ENCODE measurements at regions not wholly inside any gene's neighbourhood (a gene's known extent, or its start where the extent isn't known, plus 50 kb on each side); places are given as distances from the start of the nearest gene placed in this dataset.
"Not testable (repeated sequence)": the region's sequence is repeated elsewhere in the genome, so short reads cannot be mapped to it uniquely, and the experiment has no call there.

GRCh38 chr2:207434899-207435465 lies 94.8 kb upstream of the CREB1 start:
- Histone ChIP-seq H3K9me3 (ENCODE audit: control insufficient read depth in 2 of 2, low read length in 2 of 2) (no peaks in the 10 kb centered on the region), H3K36me3 (ENCODE audit: control insufficient read depth in 2 of 2, insufficient read depth in 2 of 2, low read length in 2 of 2) (no peaks in the 10 kb centered on the region), H3K9ac (ENCODE audit: low read length in 2 of 2) (no peak overlapping the region), H3K4me1 (ENCODE audit: control insufficient read depth, insufficient read depth, low read length) (peaks cover 3% of the 10 kb centered on the region), H3K27me3 (ENCODE audit: control insufficient read depth in 1 of 2, insufficient read depth in 2 of 2, low read length in 2 of 2) (no peaks in the 10 kb centered on the region), H3K4me3 (ENCODE audit: low read length in 2 of 2) (no peak overlapping the region), H3K27ac (ENCODE audit: low read length) (no peak overlapping the region)

- peaks cover 3% of the 10 kb centered on the region for H3K4me1 ChIP-seq (ENCODE audit: control insufficient read depth, insufficient read depth, low read length)
- no peaks in the 10 kb centered on the region for H3K36me3 ChIP-seq (ENCODE audit: control insufficient read depth in 2 of 2, insufficient read depth in 2 of 2, low read length in 2 of 2)
- peak overlapping the region in 1 of 2 donors; percentile 24 for H3K9ac ChIP-seq (ENCODE audit: low read length in 2 of 2)
- no peaks in the 10 kb centered on the region for H3K27me3 ChIP-seq (ENCODE audit: control insufficient read depth in 1 of 2, insufficient read depth in 2 of 2, low read length in 2 of 2)
- H3K9me3 ChIP-seq (ENCODE audit: control insufficient read depth in 2 of 2, low read length in 2 of 2): no peaks in the 10 kb centered on the region
- H3K27ac ChIP-seq (ENCODE audit: low read length): peak overlapping the region; percentile 88
- H3K4me3 ChIP-seq (ENCODE audit: low read length in 2 of 2): no peak overlapping the region
Measured at GRCh38 chr2:207437136-207437523, 92.6 kb upstream of the CREB1 start.

DNA sequence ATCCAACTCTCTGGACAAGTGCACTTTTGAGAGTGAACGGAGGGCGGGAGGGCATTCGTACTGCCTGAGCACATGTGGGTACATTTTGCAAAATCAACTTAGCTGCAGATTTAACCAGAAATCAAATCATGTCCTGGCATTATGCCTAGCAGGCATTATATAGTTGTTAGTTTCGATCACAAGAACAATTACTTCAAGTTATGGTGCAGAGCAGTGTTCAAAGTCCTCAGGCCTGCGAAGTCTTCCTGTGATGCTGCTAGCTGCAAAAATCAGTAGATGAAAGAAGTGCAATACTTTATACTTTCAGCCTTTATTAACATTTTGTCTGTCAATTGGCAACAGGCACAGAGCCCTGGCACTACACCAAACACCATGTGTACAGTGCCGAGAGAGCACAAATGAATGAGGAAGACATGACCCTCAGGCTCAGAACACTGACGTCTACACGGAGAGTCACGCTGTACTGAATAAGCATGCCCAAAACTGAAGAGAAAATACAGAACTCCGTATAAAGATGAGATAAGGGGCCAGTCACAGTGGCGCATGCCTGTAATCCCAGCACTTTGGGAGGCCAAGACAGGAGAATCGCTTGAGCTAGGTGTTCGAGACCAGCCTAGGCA lies 92.1 kb upstream of the CREB1 start:
- Histone ChIP-seq H3K27ac (ENCODE audit: low read length) (peak overlapping the region; percentile 88), H3K9ac (ENCODE audit: low read length in 2 of 2) (peak overlapping the region; percentile 26 to 29), H3K36me3 (ENCODE audit: control insufficient read depth in 2 of 2, insufficient read depth in 2 of 2, low read length in 2 of 2) (no peaks in the 10 kb centered on the region), H3K4me3 (ENCODE audit: low read length in 2 of 2) (peak overlapping the region in 1 of 2 donors; percentile 15), H3K4me1 (ENCODE audit: control insufficient read depth, insufficient read depth, low read length) (peaks cover 3% of the 10 kb centered on the region), H3K9me3 (ENCODE audit: control insufficient read depth in 2 of 2, low read length in 2 of 2) (no peaks in the 10 kb centered on the region), H3K27me3 (ENCODE audit: control insufficient read depth in 1 of 2, insufficient read depth in 2 of 2, low read length in 2 of 2) (no peaks in the 10 kb centered on the region)

DNA sequence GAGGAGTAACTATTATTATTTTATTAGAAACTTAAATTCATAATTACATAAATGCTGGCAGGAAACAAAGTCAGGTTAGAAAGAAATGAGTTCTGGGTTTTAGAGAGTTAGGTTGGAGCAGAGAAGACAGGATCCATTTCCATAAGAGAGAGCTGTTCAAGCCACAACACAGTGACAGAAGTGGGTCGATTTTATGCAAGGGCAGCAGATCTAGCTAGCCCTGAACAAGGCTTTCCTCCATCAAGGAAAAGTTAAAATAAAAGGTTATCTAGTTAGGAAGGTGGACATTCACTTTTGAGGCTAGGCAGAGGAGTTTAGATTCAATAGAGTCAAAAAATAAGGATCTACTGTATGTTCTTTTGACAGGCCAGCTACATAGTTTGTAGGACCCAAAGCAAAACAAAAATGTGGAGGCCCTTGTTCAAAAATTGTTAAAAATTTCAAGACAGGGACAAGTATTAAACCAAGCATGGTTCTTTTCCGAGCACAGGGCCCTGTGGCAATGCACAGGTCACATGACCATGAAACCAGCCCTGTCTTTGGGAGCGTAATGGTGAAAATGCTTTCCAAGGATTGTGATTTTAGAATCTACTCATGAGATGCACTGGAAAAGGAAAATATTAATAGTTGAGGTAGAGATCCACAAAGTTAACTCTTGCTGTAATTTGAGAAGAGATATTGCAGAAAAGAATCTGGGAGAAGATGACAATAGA lies 91.2 kb upstream of the CREB1 start:
- Histone ChIP-seq H3K9me3 (ENCODE audit: control insufficient read depth in 2 of 2, low read length in 2 of 2) (no peaks in the 10 kb centered on the region), H3K4me3 (ENCODE audit: low read length in 2 of 2) (no peak overlapping the region), H3K27ac (ENCODE audit: low read length) (peak overlapping the region; percentile 88), H3K36me3 (ENCODE audit: control insufficient read depth in 2 of 2, insufficient read depth in 2 of 2, low read length in 2 of 2) (no peaks in the 10 kb centered on the region), H3K4me1 (ENCODE audit: control insufficient read depth, insufficient read depth, low read length) (peaks cover 3% of the 10 kb centered on the region), H3K27me3 (ENCODE audit: control insufficient read depth in 1 of 2, insufficient read depth in 2 of 2, low read length in 2 of 2) (no peaks in the 10 kb centered on the region), H3K9ac (ENCODE audit: low read length in 2 of 2) (no peak overlapping the region)

DNA sequence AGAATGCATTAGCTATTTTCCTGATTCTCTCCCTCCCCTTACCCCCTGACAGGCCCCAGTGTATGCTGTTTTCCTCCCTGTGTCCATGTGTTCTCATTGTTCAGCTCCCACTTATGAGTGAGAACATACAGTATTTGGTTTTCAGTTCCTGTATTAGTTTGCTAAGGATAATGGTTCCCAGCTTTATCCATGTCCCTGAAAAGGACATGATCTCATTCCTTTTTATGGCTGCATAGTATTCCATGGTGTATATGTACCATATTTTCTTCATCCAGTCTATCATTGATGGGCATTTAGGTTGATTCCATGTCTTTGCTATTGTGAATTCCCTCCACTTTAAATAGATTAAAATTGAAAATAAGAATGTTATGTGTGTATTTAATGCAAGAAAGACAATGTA lies 89.9 kb upstream of the CREB1 start:
- H3K27ac ChIP-seq (ENCODE audit: low read length); H3K4me1 ChIP-seq (ENCODE audit: control insufficient read depth, insufficient read depth, low read length); H3K9me3 ChIP-seq (ENCODE audit: control insufficient read depth in 2 of 2, low read length in 2 of 2); H3K36me3 ChIP-seq (ENCODE audit: control insufficient read depth in 2 of 2, insufficient read depth in 2 of 2, low read length in 2 of 2); H3K27me3 ChIP-seq (ENCODE audit: control insufficient read depth in 1 of 2, insufficient read depth in 2 of 2, low read length in 2 of 2); H3K9ac ChIP-seq (ENCODE audit: low read length in 2 of 2); H3K4me3 ChIP-seq (ENCODE audit: low read length in 2 of 2): not testable (repeated sequence)

DNA sequence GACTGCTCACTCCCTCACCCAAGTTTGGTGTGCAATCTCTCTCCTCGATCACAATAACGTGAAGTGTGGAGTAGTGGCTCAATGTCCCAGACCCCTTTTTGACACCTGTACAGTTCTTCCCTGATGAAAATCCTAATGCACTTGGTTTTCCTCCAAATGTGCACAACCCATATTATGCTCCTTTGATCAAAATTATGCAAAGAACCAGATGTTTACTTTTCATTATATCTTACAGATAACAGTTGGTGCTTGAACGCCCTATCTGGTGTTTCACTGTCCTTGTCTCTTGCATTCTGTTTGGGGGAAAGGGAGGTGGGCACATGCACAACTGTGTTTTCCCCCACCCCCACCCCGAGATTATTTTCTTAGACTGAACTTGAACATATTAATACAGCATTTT lies 85.0 kb upstream of the CREB1 start:
- H3K27ac ChIP-seq (ENCODE audit: low read length): no peak overlapping the region
- no peaks in the 10 kb centered on the region for H3K4me1 ChIP-seq (ENCODE audit: control insufficient read depth, insufficient read depth, low read length)
- no peaks in the 10 kb centered on the region for H3K9me3 ChIP-seq (ENCODE audit: control insufficient read depth in 2 of 2, low read length in 2 of 2)

DNA sequence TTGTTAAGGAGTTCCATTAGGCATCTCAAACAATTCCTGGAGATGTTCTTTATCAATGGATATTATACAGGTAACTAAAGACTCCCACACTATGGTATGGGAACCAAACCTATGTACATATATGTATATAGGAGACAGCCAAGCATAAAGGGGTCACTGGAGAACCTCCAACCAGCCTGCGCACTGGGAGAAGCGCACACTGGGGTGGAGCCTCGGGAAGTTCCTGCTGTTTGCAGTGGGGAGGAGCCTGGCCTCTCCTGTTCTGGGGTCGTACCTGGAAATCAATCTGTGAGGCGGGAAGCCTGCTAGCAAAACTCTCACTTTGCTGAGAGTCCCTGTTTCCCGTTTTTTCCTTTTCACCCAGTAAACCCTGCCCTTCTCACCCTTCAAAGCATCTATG lies 83.1 kb upstream of the CREB1 start:
- no peaks in the 10 kb centered on the region for H3K4me1 ChIP-seq (ENCODE audit: control insufficient read depth, insufficient read depth, low read length)

More for the DNA sequence above, 85.0 kb upstream of the CREB1 start:
- no peak overlapping the region for H3K4me3 ChIP-seq (ENCODE audit: low read length in 2 of 2)
- no peak overlapping the region for H3K9ac ChIP-seq (ENCODE audit: low read length in 2 of 2)
- H3K27me3 ChIP-seq (ENCODE audit: control insufficient read depth in 1 of 2, insufficient read depth in 2 of 2, low read length in 2 of 2): no peaks in the 10 kb centered on the region
- H3K36me3 ChIP-seq (ENCODE audit: control insufficient read depth in 2 of 2, insufficient read depth in 2 of 2, low read length in 2 of 2): no peaks in the 10 kb centered on the region

GRCh38 chr2:207448006-207448405 lies 81.8 kb upstream of the CREB1 start:
- no peaks in the 10 kb centered on the region for H3K9me3 ChIP-seq (ENCODE audit: control insufficient read depth in 2 of 2, low read length in 2 of 2)
- H3K9ac ChIP-seq (ENCODE audit: low read length in 2 of 2): no peak overlapping the region
- H3K27ac ChIP-seq (ENCODE audit: low read length): no peak overlapping the region
- H3K4me1 ChIP-seq (ENCODE audit: control insufficient read depth, insufficient read depth, low read length): no peaks in the 10 kb centered on the region
- no peaks in the 10 kb centered on the region for H3K36me3 ChIP-seq (ENCODE audit: control insufficient read depth in 2 of 2, insufficient read depth in 2 of 2, low read length in 2 of 2)
- no peaks in the 10 kb centered on the region for H3K27me3 ChIP-seq (ENCODE audit: control insufficient read depth in 1 of 2, insufficient read depth in 2 of 2, low read length in 2 of 2)
- H3K4me3 ChIP-seq (ENCODE audit: low read length in 2 of 2): no peak overlapping the region

More for the DNA sequence above, 83.1 kb upstream of the CREB1 start:
- no peaks in the 10 kb centered on the region for H3K27me3 ChIP-seq (ENCODE audit: control insufficient read depth in 1 of 2, insufficient read depth in 2 of 2, low read length in 2 of 2)
- H3K27ac ChIP-seq (ENCODE audit: low read length): no peak overlapping the region
- H3K4me3 ChIP-seq (ENCODE audit: low read length in 2 of 2): no peak overlapping the region
- H3K9ac ChIP-seq (ENCODE audit: low read length in 2 of 2): no peak overlapping the region
- H3K9me3 ChIP-seq (ENCODE audit: control insufficient read depth in 2 of 2, low read length in 2 of 2): no peaks in the 10 kb centered on the region
- no peaks in the 10 kb centered on the region for H3K36me3 ChIP-seq (ENCODE audit: control insufficient read depth in 2 of 2, insufficient read depth in 2 of 2, low read length in 2 of 2)

- no peak overlapping the region for H3K4me3 ChIP-seq (ENCODE audit: low read length in 2 of 2)
- no peaks in the 10 kb centered on the region for H3K36me3 ChIP-seq (ENCODE audit: control insufficient read depth in 2 of 2, insufficient read depth in 2 of 2, low read length in 2 of 2)
- no peaks in the 10 kb centered on the region for H3K27me3 ChIP-seq (ENCODE audit: control insufficient read depth in 1 of 2, insufficient read depth in 2 of 2, low read length in 2 of 2)
Measured at GRCh38 chr2:207449642-207450165, 80.1 kb upstream of the CREB1 start.

GRCh38 chr2:207450186-207450585 lies 79.6 kb upstream of the CREB1 start:
- Histone ChIP-seq H3K9ac (ENCODE audit: low read length in 2 of 2) (no peak overlapping the region), H3K4me3 (ENCODE audit: low read length in 2 of 2) (no peak overlapping the region), H3K36me3 (ENCODE audit: control insufficient read depth in 2 of 2, insufficient read depth in 2 of 2, low read length in 2 of 2) (no peaks in the 10 kb centered on the region), H3K4me1 (ENCODE audit: control insufficient read depth, insufficient read depth, low read length) (no peaks in the 10 kb centered on the region), H3K9me3 (ENCODE audit: control insufficient read depth in 2 of 2, low read length in 2 of 2) (no peaks in the 10 kb centered on the region), H3K27me3 (ENCODE audit: control insufficient read depth in 1 of 2, insufficient read depth in 2 of 2, low read length in 2 of 2) (no peaks in the 10 kb centered on the region), H3K27ac (ENCODE audit: low read length) (no peak overlapping the region)

More at GRCh38 chr2:207449642-207450165, 80.1 kb upstream of the CREB1 start:
- no peaks in the 10 kb centered on the region for H3K9me3 ChIP-seq (ENCODE audit: control insufficient read depth in 2 of 2, low read length in 2 of 2)
- no peak overlapping the region for H3K27ac ChIP-seq (ENCODE audit: low read length)
- H3K9ac ChIP-seq (ENCODE audit: low read length in 2 of 2): no peak overlapping the region
- no peaks in the 10 kb centered on the region for H3K4me1 ChIP-seq (ENCODE audit: control insufficient read depth, insufficient read depth, low read length)

GRCh38 chr2:207458582-207458981 lies 71.2 kb upstream of the CREB1 start:
- H3K9me3 ChIP-seq (ENCODE audit: control insufficient read depth in 2 of 2, low read length in 2 of 2): no peaks in the 10 kb centered on the region
- H3K4me3 ChIP-seq (ENCODE audit: low read length in 2 of 2): no peak overlapping the region
- H3K9ac ChIP-seq (ENCODE audit: low read length in 2 of 2): no peak overlapping the region
- H3K36me3 ChIP-seq (ENCODE audit: control insufficient read depth in 2 of 2, insufficient read depth in 2 of 2, low read length in 2 of 2): no peaks in the 10 kb centered on the region
- no peaks in the 10 kb centered on the region for H3K4me1 ChIP-seq (ENCODE audit: control insufficient read depth, insufficient read depth, low read length)
- no peaks in the 10 kb centered on the region for H3K27me3 ChIP-seq (ENCODE audit: control insufficient read depth in 1 of 2, insufficient read depth in 2 of 2, low read length in 2 of 2)
- no peak overlapping the region for H3K27ac ChIP-seq (ENCODE audit: low read length)
